ENCODE measurements at regions not wholly inside any gene's neighbourhood (a gene's known extent, or its start where the extent isn't known, plus 50 kb on each side); places are given as distances from the start of the nearest gene placed in this dataset.

DNA sequence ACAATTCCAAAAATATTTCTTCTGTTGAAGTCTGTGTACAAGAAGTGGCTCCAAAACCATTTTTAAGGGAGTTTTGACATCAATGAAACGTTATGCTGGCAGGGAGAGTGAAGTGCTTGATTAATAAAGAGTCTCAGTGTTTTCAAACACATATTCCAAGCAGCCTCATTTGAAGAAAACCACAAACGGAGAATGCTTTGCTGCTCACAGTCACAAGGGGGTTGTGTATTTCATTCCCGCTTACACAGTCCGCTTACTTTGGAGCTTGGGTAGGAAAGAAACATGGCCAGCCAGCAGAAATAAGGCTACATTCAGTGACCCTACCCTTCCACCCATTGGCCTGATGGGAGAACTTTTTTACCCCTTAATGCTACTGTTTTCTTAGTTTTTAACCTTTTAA is 586.2 kb downstream of the RAB28 start:
- TF ChIP-seq, protein P1, sequence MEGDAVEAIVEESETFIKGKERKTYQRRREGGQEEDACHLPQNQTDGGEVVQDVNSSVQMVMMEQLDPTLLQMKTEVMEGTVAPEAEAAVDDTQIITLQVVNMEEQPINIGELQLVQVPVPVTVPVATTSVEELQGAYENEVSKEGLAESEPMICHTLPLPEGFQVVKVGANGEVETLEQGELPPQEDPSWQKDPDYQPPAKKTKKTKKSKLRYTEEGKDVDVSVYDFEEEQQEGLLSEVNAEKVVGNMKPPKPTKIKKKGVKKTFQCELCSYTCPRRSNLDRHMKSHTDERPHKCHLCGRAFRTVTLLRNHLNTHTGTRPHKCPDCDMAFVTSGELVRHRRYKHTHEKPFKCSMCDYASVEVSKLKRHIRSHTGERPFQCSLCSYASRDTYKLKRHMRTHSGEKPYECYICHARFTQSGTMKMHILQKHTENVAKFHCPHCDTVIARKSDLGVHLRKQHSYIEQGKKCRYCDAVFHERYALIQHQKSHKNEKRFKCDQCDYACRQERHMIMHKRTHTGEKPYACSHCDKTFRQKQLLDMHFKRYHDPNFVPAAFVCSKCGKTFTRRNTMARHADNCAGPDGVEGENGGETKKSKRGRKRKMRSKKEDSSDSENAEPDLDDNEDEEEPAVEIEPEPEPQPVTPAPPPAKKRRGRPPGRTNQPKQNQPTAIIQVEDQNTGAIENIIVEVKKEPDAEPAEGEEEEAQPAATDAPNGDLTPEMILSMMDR (optimal IDR thresholded peaks at IDR 0.05 in 1 of 3, IDR thresholded peaks at IDR 0.05 in 1 of 3, conservative IDR thresholded peaks at IDR 0.05 in 1 of 3; ENCODE audit: extremely low read depth in 1 of 3, insufficient read depth in 2 of 3, low read length in 3 of 3): no peak
- TF ChIP-seq EZH2 (IDR thresholded peaks at IDR 0.05; ENCODE audit: low read length): no peak

All from keratinocyte (primary cell).